Epithelial cell of esophagus (primary cell): ENCODE measurements at regions not wholly inside any gene's neighbourhood (a gene's known extent, or its start where the extent isn't known, plus 50 kb on each side); places are given as distances from the start of the nearest gene placed in this dataset.

ENCODE experiments used
- DNase-seq: peaks from one replicate; pipeline ENCODE4 v3.0.0; 2010; ENCODE audit warnings: low read depth
- H3K4me3 ChIP-seq: 2 replicates; pipeline ENCODE4 v1.5.1; 2011; ENCODE audit warnings: mild to moderate bottlenecking, low read length, control low read depth
- TF ChIP-seq, protein P1 (sequence below): IDR thresholded peaks from 2 replicates; pipeline ENCODE4 v1.5.1; 2011; ENCODE audit warnings: low read depth, mild to moderate bottlenecking, low read length, control low read depth, inconsistent platforms; ENCODE audit not compliant: insufficient read depth; ENCODE audit errors: missing control alignments

DNA sequence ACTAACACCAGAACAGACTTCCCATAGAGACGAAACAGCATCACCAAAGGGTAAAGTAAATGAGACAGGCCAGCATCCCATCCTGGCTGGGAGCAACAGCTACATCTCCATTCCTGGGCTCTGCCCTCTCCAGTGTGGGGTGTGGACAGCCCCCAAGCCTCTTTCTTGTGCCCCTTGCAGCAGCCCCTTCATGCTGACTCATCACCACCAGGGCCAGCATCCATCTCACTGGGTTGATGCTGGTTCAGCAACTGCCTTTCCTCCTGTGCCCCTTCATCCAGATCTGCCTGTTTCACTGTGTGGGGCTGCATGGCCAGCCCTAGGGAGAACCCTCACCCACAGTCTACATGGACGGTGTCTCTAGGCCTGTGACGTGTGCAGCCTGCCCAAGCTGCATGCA is 569.1 kb upstream of the TBX3 start:
- H3K4me3 ChIP-seq: no peak overlapping the region
- TF ChIP-seq, protein P1, sequence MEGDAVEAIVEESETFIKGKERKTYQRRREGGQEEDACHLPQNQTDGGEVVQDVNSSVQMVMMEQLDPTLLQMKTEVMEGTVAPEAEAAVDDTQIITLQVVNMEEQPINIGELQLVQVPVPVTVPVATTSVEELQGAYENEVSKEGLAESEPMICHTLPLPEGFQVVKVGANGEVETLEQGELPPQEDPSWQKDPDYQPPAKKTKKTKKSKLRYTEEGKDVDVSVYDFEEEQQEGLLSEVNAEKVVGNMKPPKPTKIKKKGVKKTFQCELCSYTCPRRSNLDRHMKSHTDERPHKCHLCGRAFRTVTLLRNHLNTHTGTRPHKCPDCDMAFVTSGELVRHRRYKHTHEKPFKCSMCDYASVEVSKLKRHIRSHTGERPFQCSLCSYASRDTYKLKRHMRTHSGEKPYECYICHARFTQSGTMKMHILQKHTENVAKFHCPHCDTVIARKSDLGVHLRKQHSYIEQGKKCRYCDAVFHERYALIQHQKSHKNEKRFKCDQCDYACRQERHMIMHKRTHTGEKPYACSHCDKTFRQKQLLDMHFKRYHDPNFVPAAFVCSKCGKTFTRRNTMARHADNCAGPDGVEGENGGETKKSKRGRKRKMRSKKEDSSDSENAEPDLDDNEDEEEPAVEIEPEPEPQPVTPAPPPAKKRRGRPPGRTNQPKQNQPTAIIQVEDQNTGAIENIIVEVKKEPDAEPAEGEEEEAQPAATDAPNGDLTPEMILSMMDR: no peak
- no peak for DNase-seq

DNA sequence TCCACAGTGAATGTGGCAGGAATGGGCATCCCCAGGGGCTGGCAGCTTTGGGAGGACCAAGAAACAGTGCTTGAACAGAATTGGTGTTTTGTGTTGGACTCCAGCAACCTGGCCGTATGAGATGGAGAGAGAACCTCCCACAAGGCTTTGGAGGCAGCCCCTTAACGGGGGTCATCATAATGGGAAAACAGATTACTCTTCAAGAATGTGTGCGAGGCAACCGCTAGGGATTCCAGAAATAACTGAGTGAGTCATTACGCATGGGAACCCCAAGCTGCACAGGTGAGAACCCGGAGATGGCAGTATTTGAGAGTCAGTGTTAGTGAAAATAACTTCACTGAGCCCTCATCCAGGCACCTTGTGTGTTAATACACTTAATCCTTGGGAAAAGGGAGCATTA is 567.8 kb upstream of the TBX3 start:
- TF ChIP-seq, protein P1: no peak
- no peak for DNase-seq
- H3K4me3 ChIP-seq: no peak overlapping the region

DNA sequence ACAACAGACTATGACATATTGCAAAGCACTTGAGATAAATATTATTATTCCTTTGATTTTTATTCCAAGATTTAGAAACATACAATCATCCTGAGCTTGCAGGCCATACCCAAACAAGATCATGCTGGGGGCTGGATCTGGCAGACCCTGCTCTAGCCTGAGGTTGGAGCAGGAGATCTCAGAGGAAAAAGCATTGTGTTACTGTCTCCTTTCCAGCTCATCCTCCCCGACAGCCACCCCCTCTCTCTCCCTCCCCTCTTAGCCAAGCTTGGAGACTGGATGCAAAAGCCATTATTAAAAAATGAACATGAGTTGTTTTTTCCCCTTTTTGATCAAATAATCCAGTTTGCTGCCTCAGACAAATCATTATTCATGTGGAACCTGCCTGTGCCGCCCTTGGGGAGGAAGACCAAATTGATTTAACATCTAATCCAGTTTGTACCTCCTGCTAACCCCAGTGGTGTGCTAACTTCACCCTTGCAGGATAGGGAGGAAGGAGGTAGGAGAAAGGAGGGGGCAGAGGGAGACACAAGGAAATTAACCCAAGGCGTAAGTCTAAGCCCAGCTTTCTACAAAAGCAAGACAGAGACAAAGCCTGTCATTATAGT is 565.8 kb upstream of the TBX3 start:
- no peak overlapping the region for H3K4me3 ChIP-seq
- DNase-seq: no peak
- TF ChIP-seq, protein P1: no peak

DNA sequence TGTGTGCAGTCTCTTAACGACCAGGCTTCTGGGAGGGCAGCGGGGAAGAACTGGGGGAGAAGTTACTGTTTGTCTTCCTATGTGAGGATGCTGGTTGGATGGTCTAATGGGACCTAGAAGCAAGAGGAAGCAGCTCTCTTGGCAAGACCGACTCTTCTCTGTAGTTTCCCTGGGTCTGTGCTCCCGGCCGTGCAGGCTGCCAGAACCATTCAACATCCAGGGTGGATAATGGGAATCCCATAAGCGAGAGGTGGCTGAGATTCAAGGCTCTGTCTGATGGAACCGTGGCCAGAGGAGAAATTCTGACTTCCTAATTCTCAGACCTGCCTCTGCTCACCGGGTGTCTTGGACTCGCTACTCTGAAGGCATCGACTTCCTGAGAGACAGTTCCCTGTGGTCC is 561.0 kb upstream of the TBX3 start:
- TF ChIP-seq, protein P1: no peak
- no peak overlapping the region for H3K4me3 ChIP-seq
- no peak for DNase-seq

DNA sequence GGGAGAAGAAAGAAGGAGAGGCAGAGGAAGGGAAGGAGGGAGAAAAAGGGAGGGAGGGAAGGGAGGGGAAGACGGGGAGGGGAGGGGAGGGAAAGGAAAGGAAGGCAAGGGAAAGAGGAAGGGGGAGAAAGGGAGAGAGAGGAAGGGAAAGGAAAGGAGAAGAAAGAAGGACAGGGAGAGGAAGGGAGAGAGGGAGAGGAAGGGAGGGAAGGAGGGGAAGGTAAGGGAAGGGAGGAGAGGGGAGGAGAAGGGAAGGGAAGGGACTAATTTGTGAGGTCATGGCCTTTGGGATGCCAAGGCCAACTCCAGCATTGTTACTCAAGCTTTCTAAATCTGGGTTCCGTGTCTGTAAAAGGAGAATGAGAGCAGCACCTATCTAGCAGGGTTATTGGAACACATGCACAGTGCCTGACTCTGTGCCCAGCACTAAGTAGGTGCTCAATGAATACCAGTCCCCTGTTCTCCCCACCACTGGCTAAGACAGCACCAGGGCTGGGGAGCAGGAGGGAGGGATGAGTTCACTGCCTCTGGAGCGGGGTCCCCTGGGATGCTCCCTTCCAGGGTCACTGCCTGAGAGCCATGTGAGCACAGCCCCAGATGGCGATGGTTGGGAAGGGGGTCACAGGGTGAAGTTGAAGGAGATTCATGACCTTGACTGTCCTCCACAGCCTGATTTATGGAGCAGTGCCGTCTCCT is 560.1 kb upstream of the TBX3 start:
- no peak overlapping the region for H3K4me3 ChIP-seq
- TF ChIP-seq, protein P1: no peak
- no peak for DNase-seq

DNA sequence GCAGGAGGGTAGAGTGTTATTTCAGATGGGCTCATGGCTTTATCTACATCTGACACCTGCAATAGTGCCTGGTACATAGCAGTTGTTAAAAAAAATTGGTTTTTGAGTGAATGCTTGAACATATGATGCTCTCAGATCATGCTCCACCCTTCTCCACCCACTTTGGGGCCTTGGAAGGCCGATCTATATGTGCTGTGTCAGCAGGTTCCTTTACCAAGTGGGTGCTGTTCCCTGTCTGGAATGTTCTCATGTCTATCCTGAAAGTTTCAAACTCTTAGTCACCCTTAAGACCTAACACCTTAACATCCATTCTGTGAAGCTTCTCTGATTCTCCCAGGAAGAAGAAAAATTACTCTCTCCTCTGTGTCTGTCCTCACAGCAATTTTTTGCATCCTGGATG is 556.3 kb upstream of the TBX3 start:
- TF ChIP-seq, protein P1: no peak
- no peak overlapping the region for H3K4me3 ChIP-seq
- no peak for DNase-seq

DNA sequence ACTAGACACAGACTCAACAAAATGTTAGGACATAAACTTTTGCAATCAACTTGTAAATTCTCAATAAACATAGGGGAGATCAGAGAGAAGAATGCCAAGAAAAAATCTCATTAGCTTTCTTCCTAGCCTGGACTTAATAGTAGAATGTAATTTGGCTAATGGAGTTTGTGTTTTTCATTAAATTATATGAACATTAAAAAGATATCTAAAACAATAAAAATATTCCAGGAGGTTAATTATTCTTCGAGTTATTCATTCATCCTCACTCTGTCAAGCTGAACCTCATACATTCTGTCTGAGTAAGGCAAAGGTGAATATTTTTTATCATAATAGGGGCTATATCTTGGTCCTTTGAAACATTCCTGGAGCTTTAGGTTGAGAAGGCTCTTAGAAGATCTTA is 551.9 kb upstream of the TBX3 start:
- TF ChIP-seq, protein P1: no peak
- no peak overlapping the region for H3K4me3 ChIP-seq
- DNase-seq: no peak
